PC-3 (cell line): ENCODE measurements at regions not wholly inside any gene's neighbourhood (a gene's known extent, or its start where the extent isn't known, plus 50 kb on each side); places are given as distances from the start of the nearest gene placed in this dataset.

ENCODE experiments used
- ATAC-seq: fragments of 200-7000 bp; cut with Tn5 transposase; 2 replicates; pipeline ENCODE4 v1.9.1; 2020; ENCODE audit warnings: mild to moderate bottlenecking, moderate library complexity
- BruUV-seq: library from RNA; stranded (reverse); fragments of 400-500 nt; replicated peaks from 2 replicates; lab custom pipeline; 2021; lab: Mats Ljungman, UMichigan
- CTCF ChIA-PET: fragments of 300-600 bp; sonication (Branson Sonifier 250); formaldehyde crosslinking; loops from one replicate; lab custom pipeline; 2022; ENCODE audit warnings: antibody characterized with exemption; lab: Charles Lee
- POLR2A ChIA-PET: fragments of 300-600 bp; sonication (Branson Sonifier 250); formaldehyde crosslinking; loops from one replicate; lab custom pipeline; 2022; ENCODE audit warnings: antibody characterized with exemption; ENCODE audit not compliant: unreplicated experiment; lab: Charles Lee
- DNase-seq: peaks from one replicate; pipeline ENCODE4 v3.0.0-alpha.2; 2015
- H2AFZ ChIP-seq: fragments of 300-600 bp; sonication (generic); 2 replicates; pipeline ENCODE4 v1.6.0; 2016; ENCODE audit warnings: antibody characterized with exemption, low read length
- H3F3A ChIP-seq: fragments of 300-600 bp; sonication (generic); one replicate; pipeline ENCODE4 v1.6.0; 2017; ENCODE audit warnings: antibody characterized with exemption, low read length, control low read depth, mild to moderate bottlenecking; ENCODE audit not compliant: unreplicated experiment
- H3K27ac ChIP-seq: fragments of 300-600 bp; sonication (generic); 2 replicates; pipeline ENCODE4 v1.5.1; 2016; ENCODE audit warnings: mild to moderate bottlenecking, low read length
- H3K27me3 ChIP-seq: fragments of 300-600 bp; sonication (generic); 2 replicates; pipeline ENCODE4 v1.6.1; 2016; ENCODE audit warnings: low read length, mixed read lengths
- H3K36me3 ChIP-seq: fragments of 300-600 bp; sonication (generic); 2 replicates; pipeline ENCODE4 v1.6.1; 2016; ENCODE audit warnings: low read depth, mixed run types, low read length, mixed read lengths
- H3K4me1 ChIP-seq: fragments of 300-600 bp; sonication (generic); 2 replicates; pipeline ENCODE4 v1.5.1; 2016; ENCODE audit warnings: low read length; ENCODE audit not compliant: insufficient read depth
- H3K4me2 ChIP-seq: fragments of 300-600 bp; sonication (generic); 2 replicates; pipeline ENCODE4 v1.6.0; 2016; ENCODE audit warnings: low read length
- H3K4me3 ChIP-seq: fragments of 300-600 bp; sonication (generic); 2 replicates; pipeline ENCODE4 v1.5.1; 2016; ENCODE audit warnings: mild to moderate bottlenecking, low read length, mixed read lengths
- H3K79me2 ChIP-seq: fragments of 300-600 bp; sonication (generic); 2 replicates; pipeline ENCODE4 v1.6.1; 2017; ENCODE audit warnings: low read length, mixed read lengths
- H3K9ac ChIP-seq: fragments of 300-600 bp; sonication (generic); 2 replicates; pipeline ENCODE4 v1.6.0; 2016; ENCODE audit warnings: mild to moderate bottlenecking, low read length
- H3K9me2 ChIP-seq: fragments of 300-600 bp; sonication (generic); replicated peaks from 2 replicates; pipeline ENCODE4 v1.6.1; 2016; ENCODE audit warnings: mixed run types, low read length, mixed read lengths
- H3K9me3 ChIP-seq: fragments of 300-600 bp; sonication (generic); 2 replicates; pipeline ENCODE4 v1.6.1; 2016; ENCODE audit warnings: low read length, mixed read lengths
- H4K20me1 ChIP-seq: fragments of 300-600 bp; sonication (generic); 2 replicates; pipeline ENCODE4 v1.6.1; 2016; ENCODE audit warnings: low read length, mixed read lengths
- EZH2 ChIP-seq: fragments of 300-600 bp; sonication (generic); IDR thresholded peaks from one replicate; pipeline ENCODE4 v1.6.1; 2017; ENCODE audit warnings: antibody characterized with exemption, mild to moderate bottlenecking, low read length; ENCODE audit not compliant: unreplicated experiment
- EZH2phosphoT487 ChIP-seq: fragments of 300-600 bp; sonication (generic); IDR thresholded peaks from 2 replicates; pipeline ENCODE4 v1.6.1; 2018; ENCODE audit warnings: mild to moderate bottlenecking, antibody characterized with exemption, low read length, borderline replicate concordance
- intact Hi-C: fragments of 100-400 bp; cut with micrococcal nuclease; formaldehyde crosslinking; loops from 2 replicates; pipeline ENCODE4 v1.9.0; 2023
- TF ChIP-seq, protein P1 (sequence below): fragments of 300-600 bp; sonication (generic); conservative IDR thresholded peaks from 2 replicates; pipeline ENCODE4 v1.5.1; 2017; ENCODE audit warnings: antibody characterized with exemption, low read depth, mild to moderate bottlenecking, low read length

DNA sequence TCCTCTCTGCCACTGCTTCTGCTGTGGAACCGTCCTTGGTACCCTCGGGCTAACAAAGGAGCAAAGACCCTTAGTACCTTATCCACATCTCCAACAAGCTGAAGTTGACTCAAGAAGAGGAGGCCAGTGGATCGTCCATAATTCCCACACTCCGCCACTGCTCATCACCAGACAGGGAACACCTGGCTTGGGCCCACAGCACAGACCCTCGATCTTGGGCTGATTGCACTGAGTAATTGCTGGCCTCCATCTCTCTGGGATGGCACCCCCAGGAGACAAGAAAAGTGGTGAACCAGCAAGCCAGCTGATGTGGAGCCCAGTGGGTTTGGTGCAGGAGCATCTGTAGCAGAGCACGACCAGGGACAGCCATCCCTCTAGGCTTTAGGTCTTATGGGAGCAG, 109.4 kb upstream of the GRIK2 start:
- Histone ChIP-seq H3K4me1 (no peaks in the 10 kb centered on the region), H3K79me2 (no peaks in the 10 kb centered on the region), H4K20me1 (no peaks in the 10 kb centered on the region), H3K27ac (no peak overlapping the region), H3K9ac (no peak overlapping the region), H3K9me2 (no peaks in the 10 kb centered on the region), H3K27me3 (no peaks in the 10 kb centered on the region), H3K4me2 (no peak overlapping the region), H3F3A (no peaks in the 10 kb centered on the region), H2AFZ (no peak overlapping the region), H3K36me3 (no peaks in the 10 kb centered on the region), H3K4me3 (no peak overlapping the region), H3K9me3 (no peaks in the 10 kb centered on the region)
- ChIA-PET CTCF (no interaction called here), POLR2A (no interaction called here)
- DNase-seq: no peak
- no peak for TF ChIP-seq EZH2
- TF ChIP-seq EZH2phosphoT487: no peak
- TF ChIP-seq, protein P1, sequence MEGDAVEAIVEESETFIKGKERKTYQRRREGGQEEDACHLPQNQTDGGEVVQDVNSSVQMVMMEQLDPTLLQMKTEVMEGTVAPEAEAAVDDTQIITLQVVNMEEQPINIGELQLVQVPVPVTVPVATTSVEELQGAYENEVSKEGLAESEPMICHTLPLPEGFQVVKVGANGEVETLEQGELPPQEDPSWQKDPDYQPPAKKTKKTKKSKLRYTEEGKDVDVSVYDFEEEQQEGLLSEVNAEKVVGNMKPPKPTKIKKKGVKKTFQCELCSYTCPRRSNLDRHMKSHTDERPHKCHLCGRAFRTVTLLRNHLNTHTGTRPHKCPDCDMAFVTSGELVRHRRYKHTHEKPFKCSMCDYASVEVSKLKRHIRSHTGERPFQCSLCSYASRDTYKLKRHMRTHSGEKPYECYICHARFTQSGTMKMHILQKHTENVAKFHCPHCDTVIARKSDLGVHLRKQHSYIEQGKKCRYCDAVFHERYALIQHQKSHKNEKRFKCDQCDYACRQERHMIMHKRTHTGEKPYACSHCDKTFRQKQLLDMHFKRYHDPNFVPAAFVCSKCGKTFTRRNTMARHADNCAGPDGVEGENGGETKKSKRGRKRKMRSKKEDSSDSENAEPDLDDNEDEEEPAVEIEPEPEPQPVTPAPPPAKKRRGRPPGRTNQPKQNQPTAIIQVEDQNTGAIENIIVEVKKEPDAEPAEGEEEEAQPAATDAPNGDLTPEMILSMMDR: no peak
- no peak for ATAC-seq
- no TSS peak for BruUV-seq
- intact Hi-C loops: no loop called here

DNA sequence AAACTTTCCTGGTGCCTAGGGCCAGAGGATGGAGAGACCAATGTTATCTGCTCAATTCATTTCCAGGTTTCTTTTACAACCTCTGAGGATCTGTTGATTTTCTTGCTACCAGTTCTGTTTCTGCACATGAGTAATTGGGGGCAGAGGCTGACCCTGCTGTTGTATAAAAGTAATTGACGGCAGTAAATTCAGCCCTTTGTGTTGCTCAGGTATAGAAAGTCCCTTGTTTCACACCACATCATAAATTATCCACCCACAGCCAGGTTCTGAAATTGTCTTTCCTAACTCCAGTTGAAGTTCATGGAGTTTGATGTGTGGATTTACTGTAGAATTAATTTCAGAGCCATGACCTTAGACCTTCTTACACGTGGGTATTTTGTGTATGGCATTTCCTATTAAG, 107.4 kb upstream of the GRIK2 start:
- Histone ChIP-seq H3K4me3 (no peak overlapping the region), H3K9me3 (no peaks in the 10 kb centered on the region), H3K9ac (no peak overlapping the region), H3K4me2 (no peak overlapping the region), H3K27ac (no peak overlapping the region), H3K36me3 (no peaks in the 10 kb centered on the region), H3K27me3 (no peaks in the 10 kb centered on the region), H3K9me2 (no peaks in the 10 kb centered on the region), H3F3A (no peaks in the 10 kb centered on the region), H4K20me1 (no peaks in the 10 kb centered on the region), H2AFZ (no peak overlapping the region), H3K79me2 (no peaks in the 10 kb centered on the region), H3K4me1 (no peaks in the 10 kb centered on the region)
- ChIA-PET CTCF (no interaction called here), POLR2A (no interaction called here)
- no TSS peak for BruUV-seq
- DNase-seq (no peak), ATAC-seq (no peak)
- no peak for TF ChIP-seq EZH2
- no peak for TF ChIP-seq EZH2phosphoT487
- TF ChIP-seq, protein P1: no peak
- intact Hi-C loops: no loop called here

DNA sequence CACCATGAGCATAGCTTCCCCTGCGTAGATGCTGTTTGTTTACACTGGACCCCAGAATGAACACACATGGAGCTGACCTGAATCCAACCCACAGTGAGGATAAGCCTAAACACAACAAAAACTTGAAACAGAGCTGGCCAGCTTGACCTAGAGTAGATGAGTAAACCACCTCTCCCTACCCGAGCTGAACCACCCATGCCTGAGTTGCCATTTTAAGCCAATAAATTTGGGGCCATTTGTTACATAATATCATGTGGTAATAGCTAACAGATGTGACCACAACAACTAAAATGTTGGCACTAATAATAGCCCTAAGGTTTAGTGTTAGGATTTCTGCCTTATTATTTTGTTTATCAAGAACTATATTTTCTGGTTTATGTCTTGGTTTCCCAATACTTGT, 103.2 kb upstream of the GRIK2 start:
- no peaks in the 10 kb centered on the region for H3K36me3 ChIP-seq
- no peaks in the 10 kb centered on the region for H3K4me1 ChIP-seq
- no peak overlapping the region for H3K4me3 ChIP-seq
- no peaks in the 10 kb centered on the region for H3K79me2 ChIP-seq
- TF ChIP-seq EZH2: no peak
- TF ChIP-seq, protein P1: no peak
- TF ChIP-seq EZH2phosphoT487: no peak
- ATAC-seq (no peak), DNase-seq (no peak)
- BruUV-seq: no TSS peak
- H4K20me1 ChIP-seq: no peaks in the 10 kb centered on the region
- intact Hi-C loops: no loop called here
- no peaks in the 10 kb centered on the region for H3K27me3 ChIP-seq
- CTCF ChIA-PET: no interaction called here
- no peaks in the 10 kb centered on the region for H3F3A ChIP-seq
- no peak overlapping the region for H2AFZ ChIP-seq
- H3K9me2 ChIP-seq: no peaks in the 10 kb centered on the region
- H3K27ac ChIP-seq: no peak overlapping the region
- no peak overlapping the region for H3K9ac ChIP-seq
- H3K4me2 ChIP-seq: no peak overlapping the region
- POLR2A ChIA-PET: no interaction called here
- no peaks in the 10 kb centered on the region for H3K9me3 ChIP-seq
